ENCODE measurements at regions not wholly inside any gene's neighbourhood (a gene's known extent, or its start where the extent isn't known, plus 50 kb on each side); places are given as distances from the start of the nearest gene placed in this dataset.

DNA sequence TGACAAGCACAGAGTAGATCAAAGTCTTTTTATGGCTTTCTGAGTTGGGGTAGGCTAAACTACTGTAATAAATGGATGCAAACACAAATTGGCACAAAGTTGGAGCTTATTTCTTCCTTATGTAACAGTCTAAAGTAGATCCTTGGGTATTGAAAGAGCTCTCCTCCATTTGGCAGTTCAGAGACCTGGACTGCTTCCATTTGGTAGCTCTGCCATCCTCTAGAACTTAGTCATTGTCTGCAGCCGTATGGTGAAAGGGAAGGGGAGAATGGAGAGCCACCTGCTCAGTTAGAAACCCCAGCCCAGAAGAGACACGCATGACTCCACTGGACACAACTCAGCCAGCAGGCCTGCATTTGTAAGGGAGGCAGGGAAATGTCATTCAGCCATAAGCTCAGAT lies 345.0 kb downstream of the DMAC1 start:
- DNase-seq (ENCODE audit: low spot score in 2 of 2) = no peak
- H3K4me3 ChIP-seq = no peak overlapping the region
- H3K36me3 ChIP-seq = no peaks in the 10 kb centered on the region
- H3K9me3 ChIP-seq = no peaks in the 10 kb centered on the region
- H3K27ac ChIP-seq = no peak overlapping the region
- H3K4me1 ChIP-seq = peaks cover 10% of the 10 kb centered on the region
- TF ChIP-seq EP300 (IDR thresholded peaks at IDR 0.05) = no peak
- TF ChIP-seq POLR2AphosphoS5 (IDR thresholded peaks at IDR 0.05) = no peak
- TF ChIP-seq CTCF (IDR thresholded peaks at IDR 0.05) = no peak
- TF ChIP-seq POLR2A (IDR thresholded peaks at IDR 0.05) = no peak
- WGBS = 71% methylated on average over 2 of the region's 2 CpGs
- H3K27me3 ChIP-seq = no peaks in the 10 kb centered on the region

- Histone ChIP-seq H3K36me3 (no peaks in the 10 kb centered on the region), H3K4me1 (peaks cover 10% of the 10 kb centered on the region), H3K27ac (no peak overlapping the region), H3K4me3 (no peak overlapping the region), H3K9me3 (no peaks in the 10 kb centered on the region), H3K27me3 (no peaks in the 10 kb centered on the region)
- WGBS = 0% methylated on average over 1 of the region's 1 CpG
- no peak for DNase-seq (ENCODE audit: low spot score in 2 of 2)
- TF ChIP-seq POLR2A (IDR thresholded peaks at IDR 0.05) = no peak
- no peak for TF ChIP-seq CTCF (IDR thresholded peaks at IDR 0.05)
- TF ChIP-seq POLR2AphosphoS5 (IDR thresholded peaks at IDR 0.05) = no peak
- no peak for TF ChIP-seq EP300 (IDR thresholded peaks at IDR 0.05)
Observed at GRCh38 chr9:7452378-7452777, 347.2 kb downstream of the DMAC1 start.

- H3K36me3 ChIP-seq = no peaks in the 10 kb centered on the region
- H3K27ac ChIP-seq = no peak overlapping the region
- H3K27me3 ChIP-seq = no peaks in the 10 kb centered on the region
- 58% methylated on average over 3 of the region's 3 CpGs for WGBS
- H3K4me1 ChIP-seq = peaks cover 3% of the 10 kb centered on the region
- TF ChIP-seq CTCF (IDR thresholded peaks at IDR 0.05) = no peak
- TF ChIP-seq POLR2AphosphoS5 (IDR thresholded peaks at IDR 0.05) = no peak
- no peak for TF ChIP-seq EP300 (IDR thresholded peaks at IDR 0.05)
- TF ChIP-seq POLR2A (IDR thresholded peaks at IDR 0.05) = no peak
- no peak for DNase-seq (ENCODE audit: low spot score in 2 of 2)
- no peak overlapping the region for H3K4me3 ChIP-seq
- H3K9me3 ChIP-seq = no peaks in the 10 kb centered on the region
Observed at GRCh38 chr9:7451062-7451461, 348.5 kb downstream of the DMAC1 start.

DNA sequence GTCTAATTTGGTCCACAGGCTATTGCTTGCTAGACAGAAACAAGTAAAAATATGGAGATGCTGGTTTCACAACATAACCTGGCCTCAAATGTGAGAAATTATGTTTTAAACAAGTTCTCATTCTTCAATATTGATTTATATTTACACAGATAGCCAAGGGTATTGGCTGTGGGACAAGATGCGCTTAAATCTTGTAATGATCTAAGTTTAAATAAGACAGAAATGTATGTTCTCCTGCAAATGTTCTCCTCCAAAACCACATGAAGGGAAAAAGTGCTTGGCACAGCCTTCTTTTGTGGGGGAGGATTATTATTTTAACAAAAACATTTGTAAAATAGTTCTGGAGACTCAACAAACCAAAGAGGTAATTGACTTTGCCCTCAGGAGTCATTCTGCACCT lies 356.0 kb downstream of the DMAC1 start:
- Histone ChIP-seq H3K9me3 (no peaks in the 10 kb centered on the region), H3K27ac (no peak overlapping the region), H3K4me1 (peaks cover 7% of the 10 kb centered on the region), H3K27me3 (no peaks in the 10 kb centered on the region), H3K4me3 (no peak overlapping the region), H3K36me3 (no peaks in the 10 kb centered on the region)
- 49% methylated on average over 1 of the region's 1 CpG for WGBS
- TF ChIP-seq EP300 (IDR thresholded peaks at IDR 0.05) = no peak
- no peak for TF ChIP-seq POLR2AphosphoS5 (IDR thresholded peaks at IDR 0.05)
- DNase-seq (ENCODE audit: low spot score in 2 of 2) = no peak

GRCh38 chr9:7439355-7439995 lies 360.1 kb downstream of the DMAC1 start:
- no peaks in the 10 kb centered on the region for H3K9me3 ChIP-seq
- H3K4me3 ChIP-seq = no peak overlapping the region
- no peak for TF ChIP-seq POLR2AphosphoS5 (IDR thresholded peaks at IDR 0.05)
- TF ChIP-seq CTCF (IDR thresholded peaks at IDR 0.05) = no peak
- TF ChIP-seq POLR2A (IDR thresholded peaks at IDR 0.05) = no peak
- TF ChIP-seq EP300 (IDR thresholded peaks at IDR 0.05) = no peak
- no peak overlapping the region for H3K27ac ChIP-seq
- H3K4me1 ChIP-seq = peaks cover 7% of the 10 kb centered on the region
- H3K27me3 ChIP-seq = no peaks in the 10 kb centered on the region
- no peaks in the 10 kb centered on the region for H3K36me3 ChIP-seq
- DNase-seq (ENCODE audit: low spot score in 2 of 2) = no peak

DNA sequence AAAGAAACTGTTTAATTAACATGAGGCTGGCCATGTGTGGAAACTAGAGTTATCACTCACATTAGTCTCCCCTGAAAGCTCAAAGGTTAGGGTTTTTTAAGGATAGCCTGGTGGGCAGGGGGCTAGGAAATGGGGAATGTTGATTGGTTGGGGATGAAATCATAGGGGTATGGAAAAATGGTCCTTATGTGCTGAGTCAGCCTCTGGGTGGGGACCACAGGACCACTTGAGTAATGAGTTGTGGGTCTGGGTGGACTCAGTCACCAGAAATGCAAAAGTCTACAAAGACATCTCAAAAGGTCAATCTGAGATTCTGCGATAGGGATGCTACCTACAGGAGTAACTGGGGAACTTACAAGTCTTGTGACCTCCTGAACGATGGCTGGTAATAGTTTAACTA lies 362.8 kb downstream of the DMAC1 start:
- WGBS = 78% methylated on average over 2 of the region's 2 CpGs
- no peaks in the 10 kb centered on the region for H3K27me3 ChIP-seq
- H3K36me3 ChIP-seq = no peaks in the 10 kb centered on the region
- peaks cover 11% of the 10 kb centered on the region for H3K4me1 ChIP-seq
- H3K27ac ChIP-seq = no peak overlapping the region
- DNase-seq (ENCODE audit: low spot score in 2 of 2) = no peak
- TF ChIP-seq POLR2AphosphoS5 (IDR thresholded peaks at IDR 0.05) (no peak), CTCF (IDR thresholded peaks at IDR 0.05) (no peak), EP300 (IDR thresholded peaks at IDR 0.05) (no peak), POLR2A (IDR thresholded peaks at IDR 0.05) (no peak)
- peaks cover 4% of the 10 kb centered on the region for H3K9me3 ChIP-seq
- H3K4me3 ChIP-seq = no peak overlapping the region
